Tibial nerve (tissue), 4 donors: ENCODE measurements at regions not wholly inside any gene's neighbourhood (a gene's known extent, or its start where the extent isn't known, plus 50 kb on each side); places are given as distances from the start of the nearest gene placed in this dataset.

Source experiments
- DNase-seq, 2 donors: peaks; one replicate each; pipeline ENCODE4 v3.0.0-alpha.2; 2019; ENCODE audit warnings: low spot score in 2 of 2
- H3K27ac ChIP-seq, 4 donors: fragments of 200-600 bp; sonication (generic) in 3 of 4; one replicate each; pipeline ENCODE4 v1.5.1; 2017 to 2019; ENCODE audit warnings: mild to moderate bottlenecking in 1 of 4
- H3K27me3 ChIP-seq, 2 donors: fragments of 200-600 bp; sonication (generic) in 1 of 2; one replicate each; pipeline versions ENCODE4 v1.5.1 to v1.6.0; 2017 to 2019
- H3K36me3 ChIP-seq, 3 donors: fragments of 200-600 bp; sonication (generic); one replicate each; pipeline ENCODE4 v1.5.1; 2018 to 2019
- H3K4me1 ChIP-seq, 4 donors: fragments of 200-600 bp; sonication (generic) in 3 of 4; one replicate each; pipeline ENCODE4 v1.5.1; 2017 to 2019
- H3K4me3 ChIP-seq, 4 donors: fragments of 200-600 bp; sonication (generic) in 3 of 4; one replicate each; pipeline ENCODE4 v1.5.1; 2017 to 2019; ENCODE audit warnings: mild to moderate bottlenecking in 1 of 4, moderate library complexity in 1 of 4
- H3K9me3 ChIP-seq, 4 donors: fragments of 200-600 bp; sonication (generic) in 3 of 4; one replicate each; pipeline ENCODE4 v1.5.1; 2017 to 2019
- EP300 ChIP-seq, 2 donors: sonication (generic); formaldehyde crosslinking; IDR thresholded peaks; one replicate each; pipeline ENCODE4 v1.6.1; 2017; ENCODE audit warnings: antibody characterized with exemption in 2 of 2, mild to moderate bottlenecking in 1 of 2
- POLR2A ChIP-seq, 2 donors: fragments of 450-650 bp; IDR thresholded peaks; one replicate each; pipeline ENCODE4 v1.6.1; 2017; ENCODE audit warnings: antibody characterized with exemption in 2 of 2, mild to moderate bottlenecking in 2 of 2, moderate library complexity in 2 of 2
- WGBS, 2 donors: methylation state at CpG; one replicate each; pipeline ENCODE4 v1.1.5; 2018; 5-methylcytosine and 5-hydroxymethylcytosine counted together
- TF ChIP-seq, protein P1 (sequence below), 5 experiments: fragments of 200-600 bp in 3 of 5; fragments of 450-650 bp in 2 of 5; sonication (generic) in 3 of 5; IDR thresholded peaks; one replicate each; pipeline ENCODE4 v1.5.1; 2016 to 2019; ENCODE audit warnings: antibody characterized with exemption in 5 of 5, mild to moderate bottlenecking in 3 of 5, moderate library complexity in 2 of 5

- no peak for TF ChIP-seq EP300 (IDR thresholded peaks at IDR 0.05)
- TF ChIP-seq, protein P1, sequence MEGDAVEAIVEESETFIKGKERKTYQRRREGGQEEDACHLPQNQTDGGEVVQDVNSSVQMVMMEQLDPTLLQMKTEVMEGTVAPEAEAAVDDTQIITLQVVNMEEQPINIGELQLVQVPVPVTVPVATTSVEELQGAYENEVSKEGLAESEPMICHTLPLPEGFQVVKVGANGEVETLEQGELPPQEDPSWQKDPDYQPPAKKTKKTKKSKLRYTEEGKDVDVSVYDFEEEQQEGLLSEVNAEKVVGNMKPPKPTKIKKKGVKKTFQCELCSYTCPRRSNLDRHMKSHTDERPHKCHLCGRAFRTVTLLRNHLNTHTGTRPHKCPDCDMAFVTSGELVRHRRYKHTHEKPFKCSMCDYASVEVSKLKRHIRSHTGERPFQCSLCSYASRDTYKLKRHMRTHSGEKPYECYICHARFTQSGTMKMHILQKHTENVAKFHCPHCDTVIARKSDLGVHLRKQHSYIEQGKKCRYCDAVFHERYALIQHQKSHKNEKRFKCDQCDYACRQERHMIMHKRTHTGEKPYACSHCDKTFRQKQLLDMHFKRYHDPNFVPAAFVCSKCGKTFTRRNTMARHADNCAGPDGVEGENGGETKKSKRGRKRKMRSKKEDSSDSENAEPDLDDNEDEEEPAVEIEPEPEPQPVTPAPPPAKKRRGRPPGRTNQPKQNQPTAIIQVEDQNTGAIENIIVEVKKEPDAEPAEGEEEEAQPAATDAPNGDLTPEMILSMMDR (IDR thresholded peaks at IDR 0.05) = no peak
- no peak overlapping the region for H3K27ac ChIP-seq
- H3K9me3 ChIP-seq = peaks cover 0 to 4% (median 0%) of the 10 kb centered on the region in 4 donors
- no peaks in the 10 kb centered on the region for H3K36me3 ChIP-seq
- DNase-seq = no peak
- H3K4me3 ChIP-seq = no peak overlapping the region
- H3K4me1 ChIP-seq = no peaks in the 10 kb centered on the region
- no peaks in the 10 kb centered on the region for H3K27me3 ChIP-seq
- 60 to 67% methylated on average over 18 of the region's 18 CpGs for WGBS, 2 donors
Measured at GRCh38 chr3:14307656-14308302, 94.6 kb upstream of the SLC6A6 start.

DNA sequence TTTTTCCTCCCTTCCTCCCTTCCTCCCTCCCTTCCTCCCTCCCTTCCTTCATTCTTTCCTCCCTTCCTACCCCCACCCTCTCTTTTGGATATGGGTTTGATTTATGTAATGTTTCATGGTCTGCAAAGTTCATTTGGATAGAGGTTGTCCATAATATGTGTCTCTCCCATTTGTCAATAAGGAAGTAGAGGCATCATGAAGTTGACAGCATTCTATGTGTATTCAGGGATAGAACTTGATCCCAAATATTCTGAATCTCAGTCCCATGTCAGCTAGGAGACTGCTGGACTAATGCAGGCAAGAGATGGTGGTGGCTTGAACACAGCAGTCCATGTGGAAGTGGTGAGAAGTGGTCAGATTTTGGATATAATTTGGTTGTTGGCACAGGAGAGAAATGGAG lies 90.7 kb upstream of the SLC6A6 start:
- H3K4me3 ChIP-seq = no peak overlapping the region
- no peak overlapping the region for H3K27ac ChIP-seq
- TF ChIP-seq POLR2A (IDR thresholded peaks at IDR 0.05) (no peak), EP300 (IDR thresholded peaks at IDR 0.05) (no peak)
- TF ChIP-seq, protein P1 (IDR thresholded peaks at IDR 0.05) = no peak
- peaks cover 0 to 7% (median 0%) of the 10 kb centered on the region in 4 donors for H3K9me3 ChIP-seq
- H3K27me3 ChIP-seq = no peaks in the 10 kb centered on the region
- H3K36me3 ChIP-seq = no peaks in the 10 kb centered on the region
- DNase-seq = no peak
- H3K4me1 ChIP-seq = no peaks in the 10 kb centered on the region

DNA sequence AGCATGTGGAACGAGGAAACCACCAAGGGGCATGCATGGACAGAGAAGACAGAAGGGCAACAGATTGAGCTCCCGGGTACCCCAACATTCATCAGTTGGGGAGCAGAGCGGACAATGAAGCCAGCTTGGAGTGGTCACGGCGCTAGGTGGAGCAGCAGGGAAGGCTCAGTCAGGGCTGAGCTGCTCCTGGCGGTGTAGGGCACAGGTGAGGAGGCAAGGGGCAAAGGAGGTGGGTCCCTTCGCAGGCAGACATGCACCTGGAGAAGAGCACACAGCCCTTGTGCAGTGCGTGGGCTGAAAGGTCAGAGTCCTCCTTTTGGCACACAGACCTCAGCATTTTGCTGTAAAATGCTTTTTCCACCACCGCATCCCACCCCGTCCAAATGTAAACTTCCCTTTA lies 90.0 kb upstream of the SLC6A6 start:
- no peak for DNase-seq
- Histone ChIP-seq H3K4me1 (no peaks in the 10 kb centered on the region), H3K27ac (no peak overlapping the region), H3K27me3 (no peaks in the 10 kb centered on the region), H3K9me3 (peaks cover 0 to 7% (median 0%) of the 10 kb centered on the region in 4 donors), H3K36me3 (no peaks in the 10 kb centered on the region), H3K4me3 (no peak overlapping the region)
- 68 to 74% methylated on average over 10 of the region's 10 CpGs for WGBS, 2 donors
- TF ChIP-seq EP300 (IDR thresholded peaks at IDR 0.05) = no peak
- TF ChIP-seq, protein P1 (IDR thresholded peaks at IDR 0.05) = no peak

DNA sequence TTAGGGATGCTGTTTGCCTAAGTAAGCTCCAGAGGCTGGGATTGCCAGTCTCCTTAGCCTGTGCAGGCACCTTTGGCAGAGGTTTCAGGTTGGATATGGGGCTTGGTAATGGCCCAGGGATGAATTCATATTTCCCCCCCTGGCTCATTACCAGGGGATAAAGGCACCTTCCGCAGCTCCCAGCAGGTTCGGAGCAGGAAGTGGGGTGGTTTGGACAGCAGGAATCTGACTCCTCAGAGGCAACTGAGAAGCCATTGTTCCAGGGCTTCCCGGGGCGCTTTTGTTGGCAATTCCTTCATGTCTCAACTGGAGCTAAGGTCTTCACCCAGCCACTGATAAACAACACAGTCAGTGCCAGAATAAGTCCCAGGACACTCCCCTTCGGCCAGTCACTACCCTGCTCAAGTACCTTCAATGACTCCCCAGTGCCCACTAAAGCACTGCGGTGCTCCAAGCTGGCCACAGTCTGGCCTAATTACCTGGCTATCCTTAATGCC lies 85.3 kb upstream of the SLC6A6 start:
- Histone ChIP-seq H3K4me3 (no peak overlapping the region), H3K27me3 (no peaks in the 10 kb centered on the region), H3K9me3 (peaks cover 0 to 15% (median 0%) of the 10 kb centered on the region in 4 donors), H3K4me1 (no peaks in the 10 kb centered on the region), H3K36me3 (no peaks in the 10 kb centered on the region), H3K27ac (no peak overlapping the region)
- WGBS, 2 donors = 35 to 46% methylated on average over 6 of the region's 6 CpGs
- DNase-seq = no peak
- TF ChIP-seq EP300 (IDR thresholded peaks at IDR 0.05) (no peak), POLR2A (IDR thresholded peaks at IDR 0.05) (no peak)
- TF ChIP-seq, protein P1 (IDR thresholded peaks at IDR 0.05) = no peak

DNA sequence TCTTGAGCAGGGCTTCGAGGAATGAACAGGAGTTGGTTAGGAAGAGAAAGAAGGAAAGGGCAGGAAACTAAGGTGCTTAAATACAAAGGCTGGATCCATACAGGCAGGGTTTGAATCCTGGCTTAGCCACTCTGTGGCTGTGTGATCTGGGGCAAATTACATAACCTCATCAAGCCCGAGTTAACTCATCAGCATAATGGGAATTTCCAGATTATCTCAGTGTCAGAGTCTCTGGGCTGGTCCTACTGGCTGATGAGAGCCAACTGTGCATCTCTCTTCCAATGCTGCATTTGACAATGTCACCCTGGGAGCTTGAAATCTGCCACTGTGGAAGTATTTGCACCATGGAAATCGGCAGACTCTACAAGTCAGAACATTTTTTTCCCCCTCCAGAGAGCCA lies 83.8 kb upstream of the SLC6A6 start:
- no peak overlapping the region for H3K27ac ChIP-seq
- WGBS, 2 donors = 80 to 87% methylated on average over 3 of the region's 3 CpGs
- DNase-seq = no peak
- no peak overlapping the region for H3K4me3 ChIP-seq
- no peaks in the 10 kb centered on the region for H3K4me1 ChIP-seq
- peaks cover 0 to 1% of the 10 kb centered on the region in 2 donors for H3K27me3 ChIP-seq
- peaks cover 0 to 15% (median 0%) of the 10 kb centered on the region in 4 donors for H3K9me3 ChIP-seq
- H3K36me3 ChIP-seq = no peaks in the 10 kb centered on the region
- TF ChIP-seq POLR2A (IDR thresholded peaks at IDR 0.05) (no peak), EP300 (IDR thresholded peaks at IDR 0.05) (no peak)
- TF ChIP-seq, protein P1 (IDR thresholded peaks at IDR 0.05) = no peak
